ENCODE measurements at regions not wholly inside any gene's neighbourhood (a gene's known extent, or its start where the extent isn't known, plus 50 kb on each side); places are given as distances from the start of the nearest gene placed in this dataset.

DNA sequence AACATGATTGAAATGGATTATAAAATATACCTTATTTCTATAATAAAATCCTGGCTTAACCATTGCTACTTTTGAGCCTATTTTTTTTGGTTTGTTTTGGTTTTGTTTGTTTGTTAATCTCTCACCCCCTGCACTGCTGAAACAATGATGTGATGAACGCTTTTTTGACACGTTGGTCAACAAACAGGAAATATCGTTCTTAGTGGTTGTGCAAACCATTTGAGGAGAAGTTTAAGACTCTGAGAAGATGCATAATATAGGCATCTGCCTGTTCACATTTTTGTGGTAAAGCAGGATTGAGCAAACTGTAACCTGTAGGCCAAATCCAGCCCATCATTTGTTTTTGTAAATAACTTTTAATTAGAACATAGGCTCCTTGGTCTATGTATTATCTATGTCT, 75.5 kb upstream of the MDFIC2 start:
- TF ChIP-seq CTCF (IDR thresholded peaks at IDR 0.05; ENCODE audit: low read depth, low read length) (no peak), MAX (IDR thresholded peaks at IDR 0.05; ENCODE audit: low read depth, low read length) (no peak)

Measured in NB4 (cell line).